ENCODE measurements at regions not wholly inside any gene's neighbourhood (a gene's known extent, or its start where the extent isn't known, plus 50 kb on each side); places are given as distances from the start of the nearest gene placed in this dataset.

- TF ChIP-seq, protein P1, sequence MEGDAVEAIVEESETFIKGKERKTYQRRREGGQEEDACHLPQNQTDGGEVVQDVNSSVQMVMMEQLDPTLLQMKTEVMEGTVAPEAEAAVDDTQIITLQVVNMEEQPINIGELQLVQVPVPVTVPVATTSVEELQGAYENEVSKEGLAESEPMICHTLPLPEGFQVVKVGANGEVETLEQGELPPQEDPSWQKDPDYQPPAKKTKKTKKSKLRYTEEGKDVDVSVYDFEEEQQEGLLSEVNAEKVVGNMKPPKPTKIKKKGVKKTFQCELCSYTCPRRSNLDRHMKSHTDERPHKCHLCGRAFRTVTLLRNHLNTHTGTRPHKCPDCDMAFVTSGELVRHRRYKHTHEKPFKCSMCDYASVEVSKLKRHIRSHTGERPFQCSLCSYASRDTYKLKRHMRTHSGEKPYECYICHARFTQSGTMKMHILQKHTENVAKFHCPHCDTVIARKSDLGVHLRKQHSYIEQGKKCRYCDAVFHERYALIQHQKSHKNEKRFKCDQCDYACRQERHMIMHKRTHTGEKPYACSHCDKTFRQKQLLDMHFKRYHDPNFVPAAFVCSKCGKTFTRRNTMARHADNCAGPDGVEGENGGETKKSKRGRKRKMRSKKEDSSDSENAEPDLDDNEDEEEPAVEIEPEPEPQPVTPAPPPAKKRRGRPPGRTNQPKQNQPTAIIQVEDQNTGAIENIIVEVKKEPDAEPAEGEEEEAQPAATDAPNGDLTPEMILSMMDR (IDR thresholded peaks at IDR 0.05; ENCODE audit: low read depth, low read length): no peak
- no peak for TF ChIP-seq EZH2phosphoT487 (IDR thresholded peaks at IDR 0.05; ENCODE audit: low read depth)
Measured at GRCh38 chr15:96737408-96737807, 406.9 kb downstream of the NR2F2 start.

All from OCI-LY3 (cell line).